Caco-2 (cell line): ENCODE measurements at regions not wholly inside any gene's neighbourhood (a gene's known extent, or its start where the extent isn't known, plus 50 kb on each side); places are given as distances from the start of the nearest gene placed in this dataset.

Experiments
- BruUV-seq: library from RNA; stranded (reverse); fragments of 400-500 nt; replicated peaks from 2 replicates; lab custom pipeline; 2021; lab: Mats Ljungman, UMichigan
- CTCF ChIA-PET: fragments of 300-600 bp; sonication (Branson Sonifier 250); formaldehyde crosslinking; loops from one replicate; lab custom pipeline; 2022; ENCODE audit warnings: antibody characterized with exemption; lab: Charles Lee
- POLR2A ChIA-PET: fragments of 300-600 bp; sonication (Branson Sonifier 250); formaldehyde crosslinking; loops from one replicate; lab custom pipeline; 2022; ENCODE audit warnings: antibody characterized with exemption; lab: Charles Lee
- DNase-seq, 2 experiments: peaks; one replicate each; pipeline versions ENCODE4 v3.0.0 to v3.0.0-alpha.2; 2020 to 2022
- H3K27me3 ChIP-seq: replicated peaks from 2 replicates; pipeline ENCODE4 v1.6.0; 2011; ENCODE audit warnings: low read length; ENCODE audit not compliant: control insufficient read depth, insufficient read depth
- H3K36me3 ChIP-seq: 2 replicates; pipeline ENCODE4 v1.5.1; 2011; ENCODE audit warnings: low read length; ENCODE audit not compliant: control insufficient read depth, insufficient read depth
- H3K4me1 ChIP-seq: fragments of 250-450 bp; sonication (Bioruptor Pico); 2 replicates; pipeline ENCODE4 v1.5.1; 2020; ENCODE audit warnings: mild to moderate bottlenecking
- H3K4me3 ChIP-seq: 2 replicates; pipeline ENCODE4 v1.5.1; 2011; ENCODE audit warnings: low read depth, mild to moderate bottlenecking, control low read depth, low read length
- H3K9me3 ChIP-seq: fragments of 250-450 bp; sonication (Bioruptor Pico); 2 replicates; pipeline ENCODE4 v1.5.1; 2020; ENCODE audit warnings: mild to moderate bottlenecking, moderate library complexity
- H3K27ac Mint-ChIP-seq: one replicate; pipeline ENCODE4 v1.8.0; 2022; ENCODE audit warnings: mixed read lengths; ENCODE audit not compliant: unreplicated experiment
- H3K27me3 Mint-ChIP-seq: one replicate; pipeline ENCODE4 v1.8.0; 2022; ENCODE audit warnings: mixed read lengths; ENCODE audit not compliant: insufficient read depth, unreplicated experiment
- H3K36me3 Mint-ChIP-seq: one replicate; pipeline ENCODE4 v1.8.0; 2022; ENCODE audit warnings: mild to moderate bottlenecking, mixed read lengths; ENCODE audit not compliant: insufficient read depth, unreplicated experiment
- H3K4me1 Mint-ChIP-seq: one replicate; pipeline ENCODE4 v1.8.0; 2022; ENCODE audit warnings: low read depth, mixed read lengths; ENCODE audit not compliant: unreplicated experiment
- H3K4me3 Mint-ChIP-seq: one replicate; pipeline ENCODE4 v1.8.0; 2022; ENCODE audit warnings: mild to moderate bottlenecking, moderate library complexity, mixed read lengths; ENCODE audit not compliant: unreplicated experiment
- H3K9me3 Mint-ChIP-seq: one replicate; pipeline ENCODE4 v1.8.0; 2022; ENCODE audit warnings: mixed read lengths; ENCODE audit not compliant: unreplicated experiment
- CTCF ChIP-seq, 2 experiments: fragments of 200-600 bp in 1 of 2; IDR thresholded peaks; 1 replicate in 1 of 2; 2 replicates in 1 of 2; pipeline versions ENCODE4 v1.5.1 to v1.8.0; 2011 to 2022; ENCODE audit warnings: antibody characterized with exemption in 1 of 2, control low read depth in 1 of 2, inconsistent platforms in 1 of 2, low read depth in 1 of 2, low read length in 1 of 2, mild to moderate bottlenecking in 1 of 2, moderate library complexity in 1 of 2; ENCODE audit not compliant: insufficient read depth in 1 of 2, severe bottlenecking in 1 of 2, unreplicated experiment in 1 of 2
- intact Hi-C: fragments of 100-400 bp; cut with micrococcal nuclease; formaldehyde crosslinking; loops from one replicate; pipeline ENCODE4 v1.10.0; 2022; ENCODE audit not compliant: unreplicated experiment

- H3K27ac Mint-ChIP-seq, result no peak overlapping the region
- no TSS peak for BruUV-seq
- Histone ChIP-seq H3K4me3 (no peak overlapping the region), H3K9me3 (no peaks in the 10 kb centered on the region), H3K4me1 (no peaks in the 10 kb centered on the region), H3K36me3 (no peaks in the 10 kb centered on the region), H3K27me3 (no peaks in the 10 kb centered on the region)
- H3K4me1 Mint-ChIP-seq, result no peaks in the 10 kb centered on the region
- intact Hi-C loops, result no loop called here
- peaks cover 16% of the 10 kb centered on the region for H3K9me3 Mint-ChIP-seq
- POLR2A ChIA-PET, result no interaction called here
- H3K27me3 Mint-ChIP-seq, result peaks cover 5% of the 10 kb centered on the region
- CTCF ChIA-PET, result no interaction called here
- no peak for TF ChIP-seq CTCF (IDR thresholded peaks at IDR 0.05; ENCODE audit: insufficient read depth in 1 of 2, low read depth in 1 of 2, low read length in 1 of 2, severe bottlenecking in 1 of 2, unreplicated experiment in 1 of 2)
- no peak for DNase-seq
- no peak overlapping the region for H3K4me3 Mint-ChIP-seq
- H3K36me3 Mint-ChIP-seq, result no peaks in the 10 kb centered on the region
Measured at GRCh38 chr2:204090021-204090420, 153.5 kb downstream of the ICOS start.

GRCh38 chr2:204104811-204105210 lies 168.2 kb downstream of the ICOS start:
- CTCF ChIA-PET, result no interaction called here
- H3K4me3 ChIP-seq, result no peak overlapping the region
- Mint-ChIP-seq H3K36me3 (peaks cover 5% of the 10 kb centered on the region), H3K27me3 (peaks cover 5% of the 10 kb centered on the region), H3K4me1 (peaks cover 17% of the 10 kb centered on the region), H3K9me3 (no peaks in the 10 kb centered on the region), H3K27ac (no peak overlapping the region), H3K4me3 (no peak overlapping the region)
- H3K27me3 ChIP-seq, result no peaks in the 10 kb centered on the region; the same call in 1 of the 2 replicates
- no peaks in the 10 kb centered on the region for H3K4me1 ChIP-seq
- H3K9me3 ChIP-seq, result no peaks in the 10 kb centered on the region
- POLR2A ChIA-PET, result no interaction called here
- intact Hi-C loops, result loop anchor here (5.0 to 10.0 kb wide), 2 partner anchors 83 to 780 kb away; no protein-coding TSS in a partner anchor
- no peak for DNase-seq
- no TSS peak for BruUV-seq
- no peak for TF ChIP-seq CTCF (IDR thresholded peaks at IDR 0.05; ENCODE audit: insufficient read depth in 1 of 2, low read depth in 1 of 2, low read length in 1 of 2, severe bottlenecking in 1 of 2, unreplicated experiment in 1 of 2)
- no peaks in the 10 kb centered on the region for H3K36me3 ChIP-seq

GRCh38 chr2:204108330-204108751 lies 171.8 kb downstream of the ICOS start:
- Histone ChIP-seq H3K4me1 (no peaks in the 10 kb centered on the region), H3K27me3 (no peaks in the 10 kb centered on the region; the same call in 1 of the 2 replicates), H3K9me3 (no peaks in the 10 kb centered on the region), H3K36me3 (no peaks in the 10 kb centered on the region), H3K4me3 (no peak overlapping the region)
- no peak overlapping the region for H3K27ac Mint-ChIP-seq
- H3K9me3 Mint-ChIP-seq, result no peaks in the 10 kb centered on the region
- POLR2A ChIA-PET, result no interaction called here
- peak; percentile 78 to 80 for TF ChIP-seq CTCF (IDR thresholded peaks at IDR 0.05; ENCODE audit: insufficient read depth in 1 of 2, low read depth in 1 of 2, low read length in 1 of 2, severe bottlenecking in 1 of 2, unreplicated experiment in 1 of 2)
- no TSS peak for BruUV-seq
- H3K4me1 Mint-ChIP-seq, result peaks cover 19% of the 10 kb centered on the region
- intact Hi-C loops, result loop anchor here (1.0 to 10.0 kb wide), 5 partner anchors 37 to 776 kb away; no protein-coding TSS in a partner anchor
- CTCF ChIA-PET, result interaction anchor here (0.6 kb wide), 2 partner anchors 11 to 1616 kb away, joined by 3 read pairs; no protein-coding TSS in a partner anchor
- peaks cover 5% of the 10 kb centered on the region for H3K36me3 Mint-ChIP-seq
- no peak overlapping the region for H3K4me3 Mint-ChIP-seq
- DNase-seq, result peak; percentile 48 to 54
- H3K27me3 Mint-ChIP-seq, result peaks cover 4% of the 10 kb centered on the region
